ENCODE measurements at regions not wholly inside any gene's neighbourhood (a gene's known extent, or its start where the extent isn't known, plus 50 kb on each side); places are given as distances from the start of the nearest gene placed in this dataset.

DNA sequence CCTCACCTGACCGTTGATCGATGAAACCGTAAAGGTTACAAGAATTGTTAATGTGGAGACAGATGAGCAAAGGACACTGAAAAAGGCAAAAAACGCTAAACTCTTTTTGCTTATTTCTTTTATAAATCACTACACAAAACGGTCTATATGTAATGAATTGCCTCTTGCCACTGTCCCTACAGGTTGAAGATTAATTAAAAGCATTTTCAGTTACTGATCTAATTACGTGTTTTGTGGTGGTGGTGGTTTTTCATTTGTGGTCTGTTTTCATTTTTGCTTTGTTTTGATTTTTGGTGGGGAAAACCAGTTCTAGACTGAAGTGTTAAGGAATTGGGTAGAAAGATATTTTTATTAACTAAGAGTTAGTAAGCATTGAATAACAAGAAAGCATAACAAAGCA lies 299.2 kb upstream of the LRRN1 start:
- Histone ChIP-seq H3K27ac (ENCODE audit: extremely low read depth, low read depth, low read length) (no peak overlapping the region), H3K27me3 (ENCODE audit: control insufficient read depth in 2 of 2, insufficient read depth in 2 of 2, low read length in 2 of 2) (no peaks in the 10 kb centered on the region), H4K20me1 (replicated peaks; ENCODE audit: control insufficient read depth, insufficient read depth, low read length) (no peaks in the 10 kb centered on the region), H3K4me3 (no peak overlapping the region), H3K4me2 (ENCODE audit: insufficient read depth, low read length) (no peak overlapping the region), H3K9ac (ENCODE audit: insufficient read depth in 1 of 2, low read depth in 2 of 2, low read length in 2 of 2) (no peak overlapping the region), H2AFZ (ENCODE audit: low read depth, low read length) (no peak overlapping the region), H3K36me3 (ENCODE audit: control insufficient read depth, insufficient read depth, low read length) (no peaks in the 10 kb centered on the region), H3K9me1 (ENCODE audit: control insufficient read depth, insufficient read depth, low read length) (no peaks in the 10 kb centered on the region), H3K79me2 (ENCODE audit: control insufficient read depth, insufficient read depth, low read length) (no peaks in the 10 kb centered on the region), H3K9me3 (replicated peaks; ENCODE audit: control insufficient read depth, insufficient read depth, low read depth, low read length) (no peaks in the 10 kb centered on the region), H3K4me1 (replicated peaks in 1 of 2; ENCODE audit: control insufficient read depth in 2 of 2, insufficient read depth in 2 of 2, low read length in 2 of 2) (no peaks in the 10 kb centered on the region)
- ChIA-PET POLR2A (no interaction called here), CTCF (ENCODE audit: low intra/inter-chr PET ratio) (no interaction called here)
- TF ChIP-seq GABPB1 (CRISPR knock-in tag; IDR thresholded peaks at IDR 0.05), result no peak
- no peak for TF ChIP-seq ZNF583 (CRISPR knock-in tag; IDR thresholded peaks at IDR 0.05)
- no peak for TF ChIP-seq ZBTB5 (IDR thresholded peaks at IDR 0.05)
- TF ChIP-seq, protein P1, sequence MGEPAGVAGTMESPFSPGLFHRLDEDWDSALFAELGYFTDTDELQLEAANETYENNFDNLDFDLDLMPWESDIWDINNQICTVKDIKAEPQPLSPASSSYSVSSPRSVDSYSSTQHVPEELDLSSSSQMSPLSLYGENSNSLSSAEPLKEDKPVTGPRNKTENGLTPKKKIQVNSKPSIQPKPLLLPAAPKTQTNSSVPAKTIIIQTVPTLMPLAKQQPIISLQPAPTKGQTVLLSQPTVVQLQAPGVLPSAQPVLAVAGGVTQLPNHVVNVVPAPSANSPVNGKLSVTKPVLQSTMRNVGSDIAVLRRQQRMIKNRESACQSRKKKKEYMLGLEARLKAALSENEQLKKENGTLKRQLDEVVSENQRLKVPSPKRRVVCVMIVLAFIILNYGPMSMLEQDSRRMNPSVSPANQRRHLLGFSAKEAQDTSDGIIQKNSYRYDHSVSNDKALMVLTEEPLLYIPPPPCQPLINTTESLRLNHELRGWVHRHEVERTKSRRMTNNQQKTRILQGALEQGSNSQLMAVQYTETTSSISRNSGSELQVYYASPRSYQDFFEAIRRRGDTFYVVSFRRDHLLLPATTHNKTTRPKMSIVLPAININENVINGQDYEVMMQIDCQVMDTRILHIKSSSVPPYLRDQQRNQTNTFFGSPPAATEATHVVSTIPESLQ (CRISPR knock-in tag; IDR thresholded peaks at IDR 0.05), result no peak
- no peak for TF ChIP-seq PBX2 (CRISPR knock-in tag; IDR thresholded peaks at IDR 0.05; ENCODE audit: low read depth)
- no peak for TF ChIP-seq PBX2 (tag; conservative IDR thresholded peaks at IDR 0.05; ENCODE audit: low read depth)
- no peak for TF ChIP-seq BRF2 (IDR thresholded peaks at IDR 0.05; ENCODE audit: borderline replicate concordance, insufficient read depth, insufficient read length)
- no peak for TF ChIP-seq MCM3 (IDR thresholded peaks at IDR 0.05)
- no peak for TF ChIP-seq ZSCAN29 (IDR thresholded peaks at IDR 0.05)
- no peak for TF ChIP-seq NR0B1 (IDR thresholded peaks at IDR 0.05; ENCODE audit: partially characterized antibody)
- no peak for TF ChIP-seq CBX2 (IDR thresholded peaks at IDR 0.05; ENCODE audit: insufficient read depth, low read length, poor library complexity, severe bottlenecking)
- TF ChIP-seq PRMT5 (CRISPR knock-in tag; IDR thresholded peaks at IDR 0.05), result no peak
- no peak for TF ChIP-seq POLR2H (tag; IDR thresholded peaks at IDR 0.05; ENCODE audit: low read depth)
- no peak for TF ChIP-seq ZC3H11A (IDR thresholded peaks at IDR 0.05; ENCODE audit: low read depth, low read length)
- no TSS peak for BruUV-seq (replicated peaks)
- intact Hi-C loops (cut with micrococcal nuclease) (no loop called here), in situ Hi-C loops (cut with MboI) (no loop called here)
- 2% methylated on average over 6 of the region's 6 CpGs for WGBS (ENCODE audit: insufficient coverage, low coverage, missing lambda C conversion rate)
- no peak for FAIRE-seq
- ATAC-seq, result no peak
- no peak for DNase-seq (ENCODE audit: extremely low read depth in 1 of 4, low spot score in 3 of 4)

All from K562 (cell line).